ENCODE measurements at regions not wholly inside any gene's neighbourhood (a gene's known extent, or its start where the extent isn't known, plus 50 kb on each side); places are given as distances from the start of the nearest gene placed in this dataset.

DNA sequence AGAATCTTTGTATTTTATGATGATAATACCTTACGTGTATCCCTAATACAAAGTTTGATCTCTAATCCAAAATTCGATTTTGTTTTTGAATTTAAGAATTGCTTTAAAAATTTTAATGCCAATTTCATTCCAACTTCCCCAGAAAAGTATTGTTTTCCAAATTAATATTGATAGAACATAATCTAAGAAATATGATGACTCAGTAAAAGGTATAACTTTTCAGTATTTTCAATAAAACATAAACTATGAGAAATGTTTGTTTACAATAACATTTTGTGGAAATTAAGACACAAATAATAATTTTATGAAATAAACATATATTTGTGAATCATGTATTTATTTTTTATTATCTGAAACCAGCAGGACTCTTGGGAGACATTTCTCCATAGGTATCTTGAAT, 931.6 kb downstream of the EFNA5 start:
- TF ChIP-seq, protein P1, sequence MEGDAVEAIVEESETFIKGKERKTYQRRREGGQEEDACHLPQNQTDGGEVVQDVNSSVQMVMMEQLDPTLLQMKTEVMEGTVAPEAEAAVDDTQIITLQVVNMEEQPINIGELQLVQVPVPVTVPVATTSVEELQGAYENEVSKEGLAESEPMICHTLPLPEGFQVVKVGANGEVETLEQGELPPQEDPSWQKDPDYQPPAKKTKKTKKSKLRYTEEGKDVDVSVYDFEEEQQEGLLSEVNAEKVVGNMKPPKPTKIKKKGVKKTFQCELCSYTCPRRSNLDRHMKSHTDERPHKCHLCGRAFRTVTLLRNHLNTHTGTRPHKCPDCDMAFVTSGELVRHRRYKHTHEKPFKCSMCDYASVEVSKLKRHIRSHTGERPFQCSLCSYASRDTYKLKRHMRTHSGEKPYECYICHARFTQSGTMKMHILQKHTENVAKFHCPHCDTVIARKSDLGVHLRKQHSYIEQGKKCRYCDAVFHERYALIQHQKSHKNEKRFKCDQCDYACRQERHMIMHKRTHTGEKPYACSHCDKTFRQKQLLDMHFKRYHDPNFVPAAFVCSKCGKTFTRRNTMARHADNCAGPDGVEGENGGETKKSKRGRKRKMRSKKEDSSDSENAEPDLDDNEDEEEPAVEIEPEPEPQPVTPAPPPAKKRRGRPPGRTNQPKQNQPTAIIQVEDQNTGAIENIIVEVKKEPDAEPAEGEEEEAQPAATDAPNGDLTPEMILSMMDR (conservative IDR thresholded peaks at IDR 0.05) = no peak
- H3K27ac ChIP-seq = no peak overlapping the region

DNA sequence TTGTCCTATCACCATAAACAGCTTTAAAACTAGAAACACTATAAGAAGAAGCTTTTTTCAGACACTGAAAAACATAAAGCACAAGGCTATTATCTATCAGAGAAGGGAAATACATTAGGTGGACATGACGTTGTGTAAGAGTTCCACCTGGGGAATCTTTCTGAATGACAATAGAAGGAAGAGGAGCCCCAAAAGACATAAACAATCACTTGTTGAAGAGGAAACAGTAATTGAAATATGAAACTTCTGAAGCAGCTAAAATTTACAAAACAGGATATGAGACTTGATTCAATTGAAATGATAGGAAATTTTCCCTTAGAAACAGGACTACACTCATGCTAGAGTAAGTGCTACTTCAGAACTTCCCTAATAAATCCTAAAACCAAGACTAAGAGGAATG, 933.6 kb downstream of the EFNA5 start:
- H3K27ac ChIP-seq = no peak overlapping the region
- TF ChIP-seq, protein P1 (conservative IDR thresholded peaks at IDR 0.05) = no peak

DNA sequence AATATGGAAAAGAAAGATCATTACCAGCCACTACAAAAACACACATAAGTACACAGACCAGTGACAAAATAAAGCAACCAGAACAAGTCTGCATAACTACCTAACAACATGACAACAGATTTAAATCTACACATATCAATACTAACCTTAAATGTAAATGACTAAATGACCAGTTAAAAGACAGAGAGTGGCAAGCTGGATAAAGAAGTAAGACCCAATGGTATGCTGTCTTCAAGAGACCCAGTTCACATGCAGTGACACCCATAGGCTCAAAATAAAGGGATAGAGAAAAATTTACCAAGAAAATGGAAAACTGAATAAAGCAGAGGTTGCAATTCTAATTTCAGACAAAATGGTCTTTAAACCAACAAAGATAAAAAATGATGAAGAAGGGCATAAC, 938.1 kb downstream of the EFNA5 start:
- H3K27ac ChIP-seq = no peak overlapping the region
- TF ChIP-seq, protein P1 (conservative IDR thresholded peaks at IDR 0.05) = no peak

DNA sequence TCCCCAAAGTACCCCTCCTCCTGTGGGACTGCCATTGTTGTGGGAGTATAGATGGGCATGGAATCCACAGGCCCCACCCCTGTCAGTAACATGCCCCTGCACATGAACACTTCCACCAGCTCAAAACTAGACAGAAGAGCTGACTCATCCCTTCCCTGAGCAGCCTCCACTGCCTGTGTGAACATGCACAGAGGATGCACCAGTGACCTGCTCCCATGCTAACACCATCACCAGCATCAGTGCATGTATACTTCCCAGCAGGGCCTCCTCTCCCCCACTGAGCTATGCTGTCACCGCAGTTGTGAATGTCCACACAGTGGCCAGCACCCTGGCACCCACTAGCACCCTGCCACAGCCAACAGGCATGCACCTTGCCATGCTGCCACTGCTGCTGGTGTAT, 939.8 kb downstream of the EFNA5 start:
- no peak overlapping the region for H3K27ac ChIP-seq
- TF ChIP-seq, protein P1 (conservative IDR thresholded peaks at IDR 0.05) = no peak

DNA sequence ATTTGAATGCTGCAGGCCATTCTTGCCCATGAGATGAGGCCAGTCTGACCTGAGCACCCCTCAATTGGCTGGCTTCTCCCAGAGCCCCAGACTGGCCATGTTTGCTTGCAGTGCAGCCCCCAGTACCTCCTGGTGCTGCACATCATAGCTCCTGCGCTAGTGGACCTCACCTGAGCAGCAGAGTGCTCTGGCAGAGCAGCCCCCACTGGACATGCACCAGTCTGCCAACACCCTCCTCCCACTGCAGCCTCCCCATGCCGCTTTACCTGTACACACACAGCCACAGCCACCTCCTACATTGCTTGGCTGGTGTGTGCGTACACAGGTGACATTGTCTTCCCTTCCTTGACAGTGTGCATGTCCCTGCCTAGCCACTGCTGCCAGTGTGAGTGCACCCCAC, 940.2 kb downstream of the EFNA5 start:
- TF ChIP-seq, protein P1 (conservative IDR thresholded peaks at IDR 0.05) = no peak
- H3K27ac ChIP-seq = no peak overlapping the region

DNA sequence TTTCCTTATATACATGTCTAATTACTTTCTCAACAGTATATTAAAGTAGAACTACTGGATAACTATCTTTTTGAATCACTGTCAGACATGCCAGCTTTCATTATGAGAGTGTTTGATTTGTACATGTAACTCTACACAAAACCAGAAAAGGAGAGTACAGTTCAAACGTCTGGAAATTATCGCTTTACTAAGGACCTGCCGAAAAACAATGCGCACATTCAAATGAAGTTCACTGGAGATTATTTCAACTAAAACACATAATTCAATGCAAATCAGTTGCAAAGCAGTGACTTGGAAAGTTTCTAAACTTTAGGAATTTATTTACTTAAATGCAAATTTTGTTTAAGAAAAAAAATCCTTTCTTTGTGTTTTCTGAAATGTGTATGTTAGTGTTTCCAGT, 942.5 kb downstream of the EFNA5 start:
- TF ChIP-seq, protein P1 (conservative IDR thresholded peaks at IDR 0.05) = no peak

DNA sequence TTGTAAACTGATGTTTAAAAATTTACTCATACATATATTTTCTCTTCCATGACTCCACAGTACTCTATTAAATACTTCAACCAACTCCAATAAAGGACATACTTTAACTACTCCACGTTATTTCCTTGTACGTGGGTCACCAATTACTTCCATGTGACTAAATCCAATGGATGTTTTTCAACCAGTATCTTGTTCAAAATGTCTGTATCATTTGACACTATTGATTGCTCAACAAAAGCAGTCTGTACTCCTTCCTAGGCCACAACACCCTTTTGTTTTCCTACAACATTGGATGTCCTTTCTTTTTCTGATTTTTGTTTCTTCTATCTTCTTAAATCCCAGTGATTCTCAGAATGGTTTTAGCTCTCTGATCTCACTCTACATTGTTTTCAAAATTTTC, 943.7 kb downstream of the EFNA5 start:
- TF ChIP-seq, protein P1 (conservative IDR thresholded peaks at IDR 0.05) = no peak
- H3K27ac ChIP-seq = no peak overlapping the region

More for the DNA sequence above, 942.5 kb downstream of the EFNA5 start:
- H3K27ac ChIP-seq = no peak overlapping the region

DNA sequence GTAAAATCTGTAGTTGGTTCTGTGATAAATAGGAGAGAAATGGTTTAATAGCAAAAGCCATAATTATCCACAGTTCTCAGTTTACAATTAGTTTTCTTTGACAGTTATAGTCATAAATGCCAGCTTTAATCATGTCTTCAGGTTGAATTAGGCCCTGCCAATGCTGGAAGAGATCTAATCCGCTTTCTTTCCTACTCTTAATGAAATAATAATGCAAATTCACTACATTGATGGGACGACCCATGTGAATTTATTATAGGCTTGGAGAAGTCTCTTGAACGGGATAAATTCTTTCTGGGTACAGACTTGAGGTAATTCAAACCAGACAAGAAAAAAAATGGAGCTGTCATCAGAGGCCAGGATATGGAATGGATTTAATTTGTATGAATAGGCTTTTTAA, 950.4 kb downstream of the EFNA5 start:
- no peak overlapping the region for H3K27ac ChIP-seq
- TF ChIP-seq, protein P1 (conservative IDR thresholded peaks at IDR 0.05) = no peak

All from VCaP (cell line).